Parathyroid adenoma (tissue), 2 donors: ENCODE measurements at regions not wholly inside any gene's neighbourhood (a gene's known extent, or its start where the extent isn't known, plus 50 kb on each side); places are given as distances from the start of the nearest gene placed in this dataset.
"Not testable (repeated sequence)": the region's sequence is repeated elsewhere in the genome, so short reads cannot be mapped to it uniquely, and the experiment has no call there.

Experiments
- H2AFZ ChIP-seq: fragments of 300-600 bp; sonication (generic); one replicate; pipeline ENCODE4 v1.7.0; 2017; ENCODE audit warnings: antibody characterized with exemption, mild to moderate bottlenecking
- H3K27ac ChIP-seq: fragments of 300-600 bp; sonication (generic); one replicate; pipeline ENCODE4 v1.7.0; 2017
- H3K27me3 ChIP-seq: fragments of 300-600 bp; sonication (generic); one replicate; pipeline ENCODE4 v1.7.0; 2017; ENCODE audit warnings: low read length; ENCODE audit not compliant: control insufficient read depth, insufficient read depth
- H3K36me3 ChIP-seq: fragments of 300-600 bp; sonication (generic); one replicate; pipeline ENCODE4 v1.7.0; 2017; ENCODE audit warnings: low read length; ENCODE audit not compliant: control insufficient read depth, insufficient read depth
- H3K4me1 ChIP-seq: fragments of 300-600 bp; sonication (generic); one replicate; pipeline ENCODE4 v1.7.0; 2017; ENCODE audit warnings: control low read depth
- H3K4me2 ChIP-seq: fragments of 300-600 bp; sonication (generic); one replicate; pipeline ENCODE4 v1.7.0; 2017; ENCODE audit warnings: low read length
- H3K4me3 ChIP-seq: fragments of 300-600 bp; sonication (generic); one replicate; pipeline ENCODE4 v1.7.0; 2017; ENCODE audit warnings: low read depth, low read length
- H3K79me2 ChIP-seq: fragments of 300-600 bp; sonication (generic); one replicate; pipeline ENCODE4 v1.7.0; 2017; ENCODE audit warnings: control low read depth
- H3K9ac ChIP-seq: fragments of 300-600 bp; sonication (generic); one replicate; pipeline ENCODE4 v1.7.0; 2017; ENCODE audit warnings: mild to moderate bottlenecking
- H3K9me3 ChIP-seq: fragments of 300-600 bp; sonication (generic); one replicate; pipeline ENCODE4 v1.7.0; 2017; ENCODE audit warnings: low read length; ENCODE audit not compliant: control insufficient read depth
- CTCF ChIP-seq: fragments of 300-600 bp; sonication (generic); IDR thresholded peaks from one replicate; pipeline ENCODE4 v1.7.0; 2017; ENCODE audit warnings: antibody characterized with exemption, mild to moderate bottlenecking
- donor health status: primary hyperparathyroidism.

- TF ChIP-seq CTCF: no peak
- Histone ChIP-seq H3K79me2 (no peaks in the 10 kb centered on the region), H3K4me3 (no peak overlapping the region), H3K9me3 (peaks cover 2% of the 10 kb centered on the region), H2AFZ (no peak overlapping the region), H3K4me1 (no peaks in the 10 kb centered on the region), H3K4me2 (no peak overlapping the region), H3K27ac (no peak overlapping the region), H3K36me3 (no peaks in the 10 kb centered on the region), H3K9ac (no peak overlapping the region), H3K27me3 (no peaks in the 10 kb centered on the region)
These were observed 315.7 kb upstream of the NT5E start for GRCh38 chr6:85134172-85134571.

GRCh38 chr6:85132091-85132490 lies 317.8 kb upstream of the NT5E start:
- no peak overlapping the region for H3K27ac ChIP-seq
- H3K79me2 ChIP-seq: no peaks in the 10 kb centered on the region

GRCh38 chr6:85130743-85131142 lies 319.1 kb upstream of the NT5E start:
- no peak overlapping the region for H2AFZ ChIP-seq
- no peak overlapping the region for H3K4me3 ChIP-seq
- H3K27ac ChIP-seq: no peak overlapping the region
- H3K9ac ChIP-seq: no peak overlapping the region
- no peak for TF ChIP-seq CTCF
- no peaks in the 10 kb centered on the region for H3K79me2 ChIP-seq
- H3K4me1 ChIP-seq: no peaks in the 10 kb centered on the region
- no peaks in the 10 kb centered on the region for H3K27me3 ChIP-seq
- no peaks in the 10 kb centered on the region for H3K36me3 ChIP-seq
- peaks cover 2% of the 10 kb centered on the region for H3K9me3 ChIP-seq
- H3K4me2 ChIP-seq: no peak overlapping the region

More at GRCh38 chr6:85132091-85132490, 317.8 kb upstream of the NT5E start:
- H3K9ac ChIP-seq: no peak overlapping the region
- no peak overlapping the region for H2AFZ ChIP-seq
- H3K36me3 ChIP-seq: no peaks in the 10 kb centered on the region
- no peak overlapping the region for H3K4me2 ChIP-seq
- TF ChIP-seq CTCF: no peak
- H3K4me3 ChIP-seq: no peak overlapping the region
- H3K27me3 ChIP-seq: no peaks in the 10 kb centered on the region
- peaks cover 2% of the 10 kb centered on the region for H3K9me3 ChIP-seq
- H3K4me1 ChIP-seq: no peaks in the 10 kb centered on the region

GRCh38 chr6:85129881-85130280 lies 320.0 kb upstream of the NT5E start:
- H3K79me2 ChIP-seq: no peaks in the 10 kb centered on the region
- H3K4me2 ChIP-seq: no peak overlapping the region
- no peak overlapping the region for H3K4me3 ChIP-seq
- no peaks in the 10 kb centered on the region for H3K36me3 ChIP-seq
- no peaks in the 10 kb centered on the region for H3K27me3 ChIP-seq
- no peaks in the 10 kb centered on the region for H3K9me3 ChIP-seq
- H3K9ac ChIP-seq: no peak overlapping the region
- no peak overlapping the region for H3K27ac ChIP-seq
- TF ChIP-seq CTCF: no peak
- H3K4me1 ChIP-seq: no peaks in the 10 kb centered on the region
- no peak overlapping the region for H2AFZ ChIP-seq

GRCh38 chr6:85128781-85129180 lies 321.1 kb upstream of the NT5E start:
- no peak for TF ChIP-seq CTCF
- H3K4me2 ChIP-seq: no peak overlapping the region
- no peak overlapping the region for H2AFZ ChIP-seq
- H3K9me3 ChIP-seq: no peaks in the 10 kb centered on the region
- no peaks in the 10 kb centered on the region for H3K4me1 ChIP-seq
- no peaks in the 10 kb centered on the region for H3K36me3 ChIP-seq
- H3K9ac ChIP-seq: no peak overlapping the region
- H3K27me3 ChIP-seq: no peaks in the 10 kb centered on the region
- H3K27ac ChIP-seq: no peak overlapping the region
- H3K4me3 ChIP-seq: no peak overlapping the region
- H3K79me2 ChIP-seq: no peaks in the 10 kb centered on the region

GRCh38 chr6:85128256-85128655 lies 321.6 kb upstream of the NT5E start:
- not testable (repeated sequence) for H3K36me3 ChIP-seq, H3K9ac ChIP-seq

More at GRCh38 chr6:85128256-85128655, 321.6 kb upstream of the NT5E start:
- H3K4me1 ChIP-seq, H2AFZ ChIP-seq, H3K4me3 ChIP-seq, H3K27me3 ChIP-seq, H3K4me2 ChIP-seq, H3K27ac ChIP-seq, H3K79me2 ChIP-seq, H3K9me3 ChIP-seq: not testable (repeated sequence)
